SK-N-SH treated with all-trans-retinoic acid at 6 μM for 48 hours (cell line): ENCODE measurements at regions not wholly inside any gene's neighbourhood (a gene's known extent, or its start where the extent isn't known, plus 50 kb on each side); places are given as distances from the start of the nearest gene placed in this dataset.

Experiments
- ATAC-seq: fragments of 200-7000 bp; cut with Tn5 transposase; 3 replicates; pipeline ENCODE4 v1.9.1; 2020; ENCODE audit warnings: mild to moderate bottlenecking, moderate library complexity
- BACH2 ChIP-seq: fragments of 250-450 bp; sonication (Bioruptor Pico); IDR thresholded peaks from 2 replicates; pipeline ENCODE4 v1.9.0; 2021; ENCODE audit warnings: mild to moderate bottlenecking, borderline replicate concordance
- CSDC2 ChIP-seq: fragments of 250-450 bp; sonication (Bioruptor Pico); IDR thresholded peaks from 2 replicates; pipeline ENCODE4 v1.5.0; 2020; ENCODE audit warnings: mild to moderate bottlenecking, moderate library complexity
- ESRRG ChIP-seq: fragments of 250-450 bp; sonication (Bioruptor Pico); IDR thresholded peaks from 2 replicates; pipeline ENCODE4 v1.6.1; 2021; ENCODE audit warnings: mild to moderate bottlenecking
- GLIS3 ChIP-seq: fragments of 250-450 bp; sonication (Bioruptor Pico); IDR thresholded peaks from 2 replicates; pipeline ENCODE4 v1.5.0; 2020; ENCODE audit warnings: mild to moderate bottlenecking, moderate library complexity
- OSR1 ChIP-seq: fragments of 250-450 bp; sonication (Bioruptor Pico); IDR thresholded peaks from 2 replicates; pipeline ENCODE4 v1.8.0; 2022; ENCODE audit warnings: moderate library complexity, mild to moderate bottlenecking, inconsistent platforms
- PATZ1 ChIP-seq: fragments of 250-450 bp; sonication (Bioruptor Pico); IDR thresholded peaks from 2 replicates; pipeline ENCODE4 v1.8.0; 2020; ENCODE audit warnings: mild to moderate bottlenecking, moderate library complexity, borderline replicate concordance
- POU6F1 ChIP-seq: fragments of 250-450 bp; sonication (Bioruptor Pico); IDR thresholded peaks from 2 replicates; pipeline ENCODE4 v1.8.0; 2021; ENCODE audit warnings: low read depth, mild to moderate bottlenecking, moderate library complexity, borderline replicate concordance
- TOX ChIP-seq: fragments of 250-450 bp; sonication (Bioruptor Pico); IDR thresholded peaks from 2 replicates; pipeline ENCODE4 v1.8.0; 2021; ENCODE audit warnings: mild to moderate bottlenecking, moderate library complexity, borderline replicate concordance
- TSHZ2 ChIP-seq: fragments of 250-450 bp; sonication (Bioruptor Pico); IDR thresholded peaks from 2 replicates; pipeline ENCODE4 v1.5.0; 2020; ENCODE audit warnings: mild to moderate bottlenecking, moderate library complexity
- ZC3H10 ChIP-seq: fragments of 250-450 bp; sonication (Bioruptor Pico); IDR thresholded peaks from 2 replicates; pipeline ENCODE4 v1.5.1; 2021; ENCODE audit warnings: mild to moderate bottlenecking, moderate library complexity
- ZFP3 ChIP-seq: fragments of 250-450 bp; sonication (Bioruptor Pico); IDR thresholded peaks from 2 replicates; pipeline ENCODE4 v1.5.0; 2020; ENCODE audit warnings: mild to moderate bottlenecking, moderate library complexity
- ZNF565 ChIP-seq: fragments of 450-650 bp; formaldehyde crosslinking; conservative IDR thresholded peaks from 2 replicates; pipeline ENCODE4 v1.5.0; 2020; ENCODE audit warnings: low read depth, mild to moderate bottlenecking, moderate library complexity
- ZNF70 ChIP-seq: fragments of 450-650 bp; formaldehyde crosslinking; IDR thresholded peaks from 2 replicates; pipeline ENCODE4 v1.5.0; 2020; ENCODE audit warnings: mild to moderate bottlenecking, moderate library complexity
- ZNF8 ChIP-seq: fragments of 450-650 bp; formaldehyde crosslinking; IDR thresholded peaks from 2 replicates; pipeline ENCODE4 v1.5.0; 2020; ENCODE audit warnings: mild to moderate bottlenecking, moderate library complexity
- TF ChIP-seq, protein P1 (sequence below): fragments of 250-450 bp; sonication (Bioruptor Pico); IDR thresholded peaks from 2 replicates; pipeline ENCODE4 v1.5.1; 2021; ENCODE audit warnings: mild to moderate bottlenecking, moderate library complexity
- TF ChIP-seq, protein P2 (sequence below): fragments of 250-450 bp; sonication (Bioruptor Pico); IDR thresholded peaks from 2 replicates; pipeline ENCODE4 v1.5.1; 2020; ENCODE audit warnings: low read depth, mild to moderate bottlenecking, moderate library complexity

DNA sequence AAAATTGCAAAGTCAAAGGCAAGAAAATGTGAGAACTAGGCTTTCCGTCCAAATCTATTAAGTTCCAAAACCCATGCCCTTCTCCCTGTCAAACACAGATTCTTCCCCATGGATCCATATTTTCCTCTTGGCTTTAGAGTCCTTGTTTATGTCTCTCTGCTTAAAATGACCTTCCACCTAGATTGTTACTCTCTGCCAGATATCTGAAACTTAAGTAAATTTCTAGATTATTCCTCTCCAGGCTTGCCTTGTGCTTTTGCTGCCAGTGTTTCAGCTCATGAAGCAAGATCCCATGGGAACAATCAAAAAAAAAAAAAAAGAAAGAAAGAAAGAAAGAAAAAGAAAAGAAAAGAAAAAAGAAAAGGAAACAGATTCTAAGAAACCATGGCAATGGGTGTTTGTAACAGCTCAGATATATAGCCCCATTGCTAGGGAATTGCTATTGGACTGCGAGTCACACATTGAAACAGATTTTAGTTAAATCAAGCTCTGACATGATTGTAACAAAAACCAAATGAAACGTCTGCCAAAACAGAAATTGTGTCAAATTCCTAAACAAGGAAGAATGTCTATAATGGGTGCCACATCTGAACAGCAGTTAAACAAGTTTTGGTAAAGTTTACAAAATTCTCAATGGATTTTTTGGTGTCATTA lies 660.7 kb upstream of the CNTNAP5 start:
- TF ChIP-seq ZFP3 (CRISPR knock-in tag) (no peak), TSHZ2 (no peak)
- no peak for ATAC-seq

DNA sequence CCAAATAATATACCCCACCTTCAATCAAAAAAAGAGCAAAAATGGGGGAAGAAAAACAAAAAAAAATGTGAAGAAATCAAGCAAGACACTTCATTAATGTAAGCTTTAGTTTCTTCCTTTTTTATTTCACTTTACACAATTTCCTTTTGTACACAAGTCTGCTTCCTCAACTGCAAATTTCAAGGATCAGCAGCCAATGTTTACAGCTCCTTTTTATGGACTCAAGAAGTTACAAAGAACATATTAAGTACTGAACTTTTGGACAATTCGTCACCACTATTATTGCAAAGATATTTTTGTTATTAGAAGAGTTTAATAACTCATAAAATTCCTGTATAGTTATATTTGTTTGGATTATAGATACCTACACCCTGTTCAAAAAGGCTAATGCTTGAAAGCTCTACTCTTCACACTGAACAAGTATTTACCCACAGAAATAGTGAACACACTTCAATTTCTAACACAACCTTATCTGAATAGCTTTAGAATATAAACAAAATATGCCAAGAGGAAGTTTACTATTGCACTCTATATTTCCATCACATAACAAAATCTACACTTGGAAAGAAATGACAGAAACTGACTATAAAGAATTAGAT lies 658.7 kb upstream of the CNTNAP5 start:
- no peak for ATAC-seq
- TF ChIP-seq GLIS3 (no peak), POU6F1 (CRISPR knock-in tag) (no peak), ESRRG (no peak), ZC3H10 (CRISPR knock-in tag) (no peak), TSHZ2 (no peak), ZNF8 (CRISPR knock-in tag) (no peak), PATZ1 (CRISPR knock-in tag) (no peak), BACH2 (CRISPR knock-in tag) (no peak), ZNF70 (CRISPR knock-in tag) (no peak), CSDC2 (CRISPR knock-in tag) (no peak)
- TF ChIP-seq, protein P1, sequence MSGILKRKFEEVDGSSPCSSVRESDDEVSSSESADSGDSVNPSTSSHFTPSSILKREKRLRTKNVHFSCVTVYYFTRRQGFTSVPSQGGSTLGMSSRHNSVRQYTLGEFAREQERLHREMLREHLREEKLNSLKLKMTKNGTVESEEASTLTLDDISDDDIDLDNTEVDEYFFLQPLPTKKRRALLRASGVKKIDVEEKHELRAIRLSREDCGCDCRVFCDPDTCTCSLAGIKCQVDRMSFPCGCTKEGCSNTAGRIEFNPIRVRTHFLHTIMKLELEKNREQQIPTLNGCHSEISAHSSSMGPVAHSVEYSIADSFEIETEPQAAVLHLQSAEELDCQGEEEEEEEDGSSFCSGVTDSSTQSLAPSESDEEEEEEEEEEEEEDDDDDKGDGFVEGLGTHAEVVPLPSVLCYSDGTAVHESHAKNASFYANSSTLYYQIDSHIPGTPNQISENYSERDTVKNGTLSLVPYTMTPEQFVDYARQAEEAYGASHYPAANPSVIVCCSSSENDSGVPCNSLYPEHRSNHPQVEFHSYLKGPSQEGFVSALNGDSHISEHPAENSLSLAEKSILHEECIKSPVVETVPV: no peak
- TF ChIP-seq, protein P2, sequence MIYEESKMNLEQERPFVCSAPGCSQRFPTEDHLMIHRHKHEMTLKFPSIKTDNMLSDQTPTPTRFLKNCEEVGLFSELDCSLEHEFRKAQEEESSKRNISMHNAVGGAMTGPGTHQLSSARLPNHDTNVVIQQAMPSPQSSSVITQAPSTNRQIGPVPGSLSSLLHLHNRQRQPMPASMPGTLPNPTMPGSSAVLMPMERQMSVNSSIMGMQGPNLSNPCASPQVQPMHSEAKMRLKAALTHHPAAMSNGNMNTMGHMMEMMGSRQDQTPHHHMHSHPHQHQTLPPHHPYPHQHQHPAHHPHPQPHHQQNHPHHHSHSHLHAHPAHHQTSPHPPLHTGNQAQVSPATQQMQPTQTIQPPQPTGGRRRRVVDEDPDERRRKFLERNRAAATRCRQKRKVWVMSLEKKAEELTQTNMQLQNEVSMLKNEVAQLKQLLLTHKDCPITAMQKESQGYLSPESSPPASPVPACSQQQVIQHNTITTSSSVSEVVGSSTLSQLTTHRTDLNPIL (CRISPR knock-in tag): no peak

DNA sequence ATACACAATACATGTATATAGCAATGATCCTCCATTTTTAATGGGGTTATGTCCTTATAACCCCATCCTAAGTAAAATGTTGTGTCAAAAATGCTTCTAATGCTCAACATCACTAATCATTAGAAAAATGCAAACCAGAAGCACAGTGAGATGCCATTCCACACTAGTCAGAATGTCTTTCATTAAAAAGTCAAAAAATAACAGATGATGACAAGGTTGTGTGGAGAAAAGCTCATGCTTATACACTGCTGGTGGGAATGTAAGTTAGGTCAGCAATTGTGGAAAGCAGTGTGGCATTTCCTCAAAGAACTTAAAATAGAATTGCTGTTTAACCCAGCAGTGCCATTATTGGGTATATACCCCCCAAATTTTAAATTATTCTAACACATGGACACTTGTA lies 654.9 kb upstream of the CNTNAP5 start:
- ATAC-seq: no peak
- TF ChIP-seq ZNF70 (CRISPR knock-in tag) (no peak), BACH2 (CRISPR knock-in tag) (no peak), TOX (CRISPR knock-in tag) (no peak), GLIS3 (no peak), CSDC2 (CRISPR knock-in tag) (no peak), ZNF8 (CRISPR knock-in tag) (no peak), OSR1 (no peak), TSHZ2 (no peak), ZNF565 (CRISPR knock-in tag) (no peak)
- TF ChIP-seq, protein P2 (CRISPR knock-in tag): no peak
- TF ChIP-seq, all 23 proteins: peak for 0
